Naive thymus-derived CD4-positive, alpha-beta T cell (primary cell): ENCODE measurements at regions not wholly inside any gene's neighbourhood (a gene's known extent, or its start where the extent isn't known, plus 50 kb on each side); places are given as distances from the start of the nearest gene placed in this dataset.

ENCODE experiments used
- ATAC-seq: fragments of 150-1000 bp; cut with Tn5 transposase; 2 replicates; pipeline ENCODE4 v1.10.0; 2021; ENCODE audit warnings: mild to moderate bottlenecking, moderate library complexity
- CTCF ChIA-PET: fragments of 350-600 bp; sonication (Branson Sonifier 250); formaldehyde crosslinking; loops from one replicate; lab custom pipeline; 2021; ENCODE audit warnings: antibody characterized with exemption; lab: Charles Lee
- POLR2A ChIA-PET: fragments of 350-600 bp; sonication (Branson Sonifier 250); formaldehyde crosslinking; loops from one replicate; lab custom pipeline; 2021; ENCODE audit warnings: antibody characterized with exemption, inconsistent platforms; lab: Charles Lee
- DNase-seq, 9 donors: peaks; one replicate each; pipeline versions ENCODE4 v3.0.0 to v3.0.0-alpha.2; 2020 to 2022; ENCODE audit warnings: mixed read lengths in 1 of 9
- H3K27ac ChIP-seq: one replicate; pipeline ENCODE4 v1.7.0; 2013; ENCODE audit warnings: mild to moderate bottlenecking, low read depth, low read length, moderate library complexity
- H3K27me3 ChIP-seq, 2 donors: one replicate each; pipeline ENCODE4 v1.7.0; 2013; ENCODE audit warnings: low read length in 2 of 2, mild to moderate bottlenecking in 2 of 2, moderate library complexity in 2 of 2; ENCODE audit not compliant: control insufficient read depth in 2 of 2, insufficient read depth in 2 of 2
- H3K36me3 ChIP-seq, 3 experiments: 1 replicate in 2 of 3; 2 replicates in 1 of 3; pipeline ENCODE4 v1.7.0; 2013; ENCODE audit warnings: low read length in 3 of 3, mild to moderate bottlenecking in 3 of 3, moderate library complexity in 1 of 3; ENCODE audit not compliant: insufficient read depth in 3 of 3, control insufficient read depth in 2 of 3
- H3K4me1 ChIP-seq, 2 donors: one replicate each; pipeline ENCODE4 v1.7.0; 2013; ENCODE audit warnings: low read length in 2 of 2, mild to moderate bottlenecking in 2 of 2, moderate library complexity in 1 of 2; ENCODE audit not compliant: control insufficient read depth in 2 of 2, insufficient read depth in 2 of 2
- H3K4me3 ChIP-seq: 2 replicates; pipeline ENCODE4 v1.7.0; 2013; ENCODE audit warnings: mild to moderate bottlenecking, low read length
- H3K9me3 ChIP-seq, 3 experiments: 1 replicate in 2 of 3; 2 replicates in 1 of 3; pipeline ENCODE4 v1.7.0; 2013; ENCODE audit warnings: low read length in 3 of 3; ENCODE audit not compliant: control insufficient read depth in 2 of 3
- H3K27ac Mint-ChIP-seq, 9 donors: one replicate each; pipeline ENCODE4 v1.8.0; 2020 to 2022; ENCODE audit warnings: mixed read lengths in 9 of 9, mild to moderate bottlenecking in 8 of 9, moderate library complexity in 5 of 9, inconsistent platforms in 2 of 9
- H3K27me3 Mint-ChIP-seq, 5 donors: one replicate each; pipeline ENCODE4 v1.8.0; 2021 to 2022; ENCODE audit warnings: mixed read lengths in 5 of 5, mild to moderate bottlenecking in 1 of 5
- H3K36me3 Mint-ChIP-seq, 5 donors: one replicate each; pipeline ENCODE4 v1.8.0; 2020 to 2022; ENCODE audit warnings: mixed read lengths in 5 of 5, mild to moderate bottlenecking in 3 of 5, inconsistent platforms in 1 of 5
- H3K4me1 Mint-ChIP-seq, 7 donors: one replicate each; pipeline ENCODE4 v1.8.0; 2020 to 2022; ENCODE audit warnings: mixed read lengths in 7 of 7, mild to moderate bottlenecking in 3 of 7, inconsistent platforms in 1 of 7
- H3K4me3 Mint-ChIP-seq, 10 donors: one replicate each; pipeline ENCODE4 v1.8.0; 2020 to 2022; ENCODE audit warnings: mild to moderate bottlenecking in 10 of 10, mixed read lengths in 10 of 10, moderate library complexity in 6 of 10, inconsistent platforms in 2 of 10
- H3K9me3 Mint-ChIP-seq, 11 donors: one replicate each; pipeline ENCODE4 v1.8.0; 2020 to 2022; ENCODE audit warnings: mixed read lengths in 11 of 11, mild to moderate bottlenecking in 4 of 11, inconsistent platforms in 1 of 11, moderate library complexity in 1 of 11
- intact Hi-C, 2 donors: fragments of 100-400 bp; cut with micrococcal nuclease; formaldehyde crosslinking; loops; one replicate each; pipeline ENCODE4 v1.15.1; 2023

DNA sequence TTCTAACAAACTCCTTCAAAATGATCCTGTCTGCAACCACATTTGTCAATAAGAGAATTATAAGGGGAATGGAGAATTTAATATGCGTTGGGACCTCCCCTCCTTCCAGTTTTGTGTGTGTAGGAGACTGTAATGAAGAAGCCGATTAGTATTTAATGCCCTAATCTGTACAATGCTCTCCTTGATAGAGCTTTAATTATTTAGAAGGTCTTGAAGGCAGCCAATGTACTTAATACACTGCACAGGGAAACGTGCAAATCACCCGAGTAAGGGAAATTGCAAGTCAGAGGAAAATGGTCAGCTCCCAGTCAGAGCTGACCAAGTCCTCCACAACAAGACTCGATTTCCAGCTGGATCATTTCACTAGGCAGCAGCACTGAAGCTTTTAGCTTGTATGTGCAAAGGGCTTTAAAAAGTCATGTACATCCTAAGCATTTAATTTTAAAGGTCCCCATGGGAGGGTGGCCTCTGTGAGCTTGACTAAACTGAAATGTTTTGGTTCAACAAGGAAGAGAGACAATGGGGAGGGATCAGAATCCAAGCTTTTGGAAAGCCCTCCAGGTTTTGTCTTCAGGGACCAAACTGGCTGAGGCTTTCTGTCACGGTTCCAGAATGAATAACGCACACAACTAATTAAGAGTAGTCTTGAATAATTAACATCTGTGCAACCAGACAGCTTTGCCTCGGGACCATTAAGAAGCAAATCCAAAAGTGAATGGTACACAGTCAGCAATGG, 159.8 kb upstream of the MITF start:
- intact Hi-C loops, result no loop called here
- DNase-seq, result no peak
- H3K4me3 ChIP-seq, result no peak overlapping the region
- peaks cover 0 to 16% (median 10%) of the 10 kb centered on the region in 5 donors for H3K27me3 Mint-ChIP-seq
- peaks cover 0 to 16% (median 6%) of the 10 kb centered on the region in 11 donors for H3K9me3 Mint-ChIP-seq
- H3K27ac ChIP-seq, result no peak overlapping the region
- H3K4me1 Mint-ChIP-seq, result no peaks in the 10 kb centered on the region
- H3K27ac Mint-ChIP-seq, result no peak overlapping the region
- H3K36me3 ChIP-seq, result no peaks in the 10 kb centered on the region
- ChIA-PET CTCF (no interaction called here), POLR2A (no interaction called here)
- no peak overlapping the region for H3K4me3 Mint-ChIP-seq
- no peaks in the 10 kb centered on the region for H3K27me3 ChIP-seq
- H3K9me3 ChIP-seq, result no peaks in the 10 kb centered on the region
- ATAC-seq, result no peak
- no peaks in the 10 kb centered on the region for H3K4me1 ChIP-seq
- no peaks in the 10 kb centered on the region for H3K36me3 Mint-ChIP-seq

DNA sequence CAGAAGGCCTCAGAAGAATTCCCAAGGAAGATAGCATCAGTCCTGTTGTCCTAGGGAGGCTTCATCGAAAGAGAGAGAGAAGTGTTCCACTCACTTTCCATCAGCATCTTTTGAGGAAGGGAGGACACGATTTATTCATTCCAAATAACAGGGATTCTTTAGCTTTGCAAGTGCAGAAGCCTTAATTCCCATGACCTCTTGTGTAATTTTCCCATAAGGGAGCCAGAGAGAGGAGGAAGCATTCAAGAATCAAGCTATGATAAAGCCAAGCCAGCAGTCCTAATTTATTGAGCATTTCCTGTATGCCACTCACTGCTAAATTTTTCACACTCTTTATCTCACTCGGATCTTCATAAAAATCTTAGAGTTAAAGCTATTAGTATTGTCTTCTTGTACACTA, 169.7 kb upstream of the MITF start:
- H3K4me3 ChIP-seq, result no peak overlapping the region
- ChIA-PET CTCF (no interaction called here), POLR2A (no interaction called here)
- no peaks in the 10 kb centered on the region for H3K9me3 ChIP-seq
- peaks cover 0 to 3% (median 0%) of the 10 kb centered on the region in 7 donors for H3K4me1 Mint-ChIP-seq
- DNase-seq (no peak), ATAC-seq (no peak)
- no peaks in the 10 kb centered on the region for H3K27me3 ChIP-seq
- peaks cover 0 to 16% (median 6%) of the 10 kb centered on the region in 11 donors for H3K9me3 Mint-ChIP-seq
- H3K4me1 ChIP-seq, result no peaks in the 10 kb centered on the region
- no peaks in the 10 kb centered on the region for H3K36me3 ChIP-seq
- H3K27ac Mint-ChIP-seq, result no peak overlapping the region
- intact Hi-C loops, result no loop called here
- peaks cover 0 to 6% (median 0%) of the 10 kb centered on the region in 5 donors for H3K36me3 Mint-ChIP-seq
- H3K27ac ChIP-seq, result no peak overlapping the region
- no peak overlapping the region for H3K4me3 Mint-ChIP-seq
- H3K27me3 Mint-ChIP-seq, result peaks cover 0 to 23% (median 8%) of the 10 kb centered on the region in 5 donors

DNA sequence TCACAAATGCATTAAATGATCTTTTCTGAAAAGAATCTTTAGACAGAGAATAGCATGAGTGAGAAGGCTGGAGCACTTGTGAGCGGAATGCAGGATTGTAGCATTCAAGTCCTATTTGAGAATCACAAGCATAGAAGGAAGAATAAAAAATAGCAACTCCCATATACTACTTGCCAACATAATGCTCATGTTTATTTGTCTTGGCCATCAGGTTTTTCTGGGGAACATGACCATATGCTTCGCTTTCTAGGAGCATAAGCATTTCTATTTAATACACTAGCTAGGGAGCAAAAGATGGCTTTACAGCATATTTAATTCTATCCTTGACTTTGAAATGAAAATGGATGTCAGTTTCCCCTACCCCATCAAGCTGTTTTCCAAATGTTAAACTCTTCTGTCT, 170.3 kb upstream of the MITF start:
- no peak for ATAC-seq
- Mint-ChIP-seq H3K36me3 (peaks cover 0 to 6% (median 0%) of the 10 kb centered on the region in 5 donors), H3K9me3 (peaks cover 1 to 16% (median 6%) of the 10 kb centered on the region in 11 donors), H3K27me3 (peaks cover 0 to 23% (median 8%) of the 10 kb centered on the region in 5 donors), H3K27ac (no peak overlapping the region), H3K4me3 (no peak overlapping the region), H3K4me1 (peaks cover 0 to 3% (median 0%) of the 10 kb centered on the region in 7 donors)
- H3K27ac ChIP-seq, result no peak overlapping the region
- intact Hi-C loops, result no loop called here
- POLR2A ChIA-PET, result no interaction called here
- CTCF ChIA-PET, result no interaction called here
- no peak overlapping the region for H3K4me3 ChIP-seq
- no peaks in the 10 kb centered on the region for H3K36me3 ChIP-seq
- H3K4me1 ChIP-seq, result no peaks in the 10 kb centered on the region
- DNase-seq, result no peak
- H3K27me3 ChIP-seq, result no peaks in the 10 kb centered on the region
- H3K9me3 ChIP-seq, result no peaks in the 10 kb centered on the region

GRCh38 chr3:69568458-69568857, 170.8 kb upstream of the MITF start:
- POLR2A ChIA-PET, result no interaction called here
- Mint-ChIP-seq H3K4me3 (no peak overlapping the region), H3K27me3 (peaks cover 0 to 23% (median 8%) of the 10 kb centered on the region in 5 donors)

GRCh38 chr3:69567710-69568052, 171.6 kb upstream of the MITF start:
- ChIA-PET POLR2A (no interaction called here), CTCF (no interaction called here)
- Histone ChIP-seq H3K9me3 (no peaks in the 10 kb centered on the region), H3K36me3 (no peaks in the 10 kb centered on the region), H3K4me1 (no peaks in the 10 kb centered on the region), H3K4me3 (no peak overlapping the region), H3K27me3 (no peaks in the 10 kb centered on the region), H3K27ac (no peak overlapping the region)
- DNase-seq (no peak), ATAC-seq (no peak)
- no peak overlapping the region for H3K27ac Mint-ChIP-seq
- H3K9me3 Mint-ChIP-seq, result peaks cover 1 to 16% (median 6%) of the 10 kb centered on the region in 11 donors
- peaks cover 0 to 3% (median 0%) of the 10 kb centered on the region in 7 donors for H3K4me1 Mint-ChIP-seq
- peaks cover 0 to 23% (median 8%) of the 10 kb centered on the region in 5 donors for H3K27me3 Mint-ChIP-seq
- peaks cover 0 to 6% (median 0%) of the 10 kb centered on the region in 5 donors for H3K36me3 Mint-ChIP-seq
- no peak overlapping the region for H3K4me3 Mint-ChIP-seq
- intact Hi-C loops, result no loop called here

More at GRCh38 chr3:69568458-69568857, 170.8 kb upstream of the MITF start:
- peaks cover 0 to 3% (median 0%) of the 10 kb centered on the region in 7 donors for H3K4me1 Mint-ChIP-seq
- Histone ChIP-seq H3K27me3 (no peaks in the 10 kb centered on the region), H3K4me1 (no peaks in the 10 kb centered on the region), H3K36me3 (no peaks in the 10 kb centered on the region), H3K27ac (no peak overlapping the region), H3K4me3 (no peak overlapping the region), H3K9me3 (no peaks in the 10 kb centered on the region)
- peaks cover 1 to 16% (median 6%) of the 10 kb centered on the region in 11 donors for H3K9me3 Mint-ChIP-seq
- no peak overlapping the region for H3K27ac Mint-ChIP-seq
- H3K36me3 Mint-ChIP-seq, result peaks cover 0 to 6% (median 0%) of the 10 kb centered on the region in 5 donors
- intact Hi-C loops, result no loop called here
- CTCF ChIA-PET, result no interaction called here
- DNase-seq (no peak), ATAC-seq (no peak)

DNA sequence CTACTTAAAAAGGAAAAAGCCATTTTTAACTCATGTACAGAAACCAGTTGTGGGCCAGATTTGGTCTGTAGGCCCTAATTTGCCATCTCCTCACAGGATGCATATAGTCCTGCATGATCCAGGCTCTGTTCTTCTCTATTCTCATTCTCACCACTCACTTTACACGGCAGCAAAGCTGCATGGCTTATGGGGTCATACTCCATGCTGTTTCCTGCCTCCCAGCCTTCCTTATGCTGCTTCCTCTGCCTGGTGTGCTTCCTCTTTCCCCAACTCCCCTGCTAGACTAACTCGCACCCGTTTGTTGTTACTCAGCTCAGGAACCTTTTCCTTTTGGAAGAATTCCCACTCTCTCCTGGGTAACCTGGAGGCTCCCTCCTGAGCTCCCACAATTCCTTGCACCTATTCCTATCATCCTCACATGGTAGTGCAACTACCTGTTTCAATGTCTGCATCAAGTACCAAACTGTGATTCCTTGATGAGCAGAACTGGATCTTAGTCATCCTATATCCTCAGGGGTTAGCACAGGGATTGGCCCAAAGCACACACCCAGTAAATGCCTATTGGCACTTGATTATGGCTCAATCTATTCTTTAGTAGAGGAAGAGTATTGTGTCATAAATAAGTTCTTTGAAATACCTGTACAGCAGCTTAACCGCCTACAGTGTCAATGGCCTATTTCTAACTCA, 172.1 kb upstream of the MITF start:
- CTCF ChIA-PET, result no interaction called here
- H3K9me3 Mint-ChIP-seq, result peaks cover 1 to 16% (median 6%) of the 10 kb centered on the region in 11 donors
- Histone ChIP-seq H3K27me3 (no peaks in the 10 kb centered on the region), H3K4me3 (no peak overlapping the region), H3K36me3 (no peaks in the 10 kb centered on the region), H3K27ac (no peak overlapping the region), H3K4me1 (no peaks in the 10 kb centered on the region), H3K9me3 (no peaks in the 10 kb centered on the region)
- DNase-seq (no peak), ATAC-seq (no peak)
- intact Hi-C loops, result no loop called here
- H3K27me3 Mint-ChIP-seq, result peaks cover 0 to 23% (median 8%) of the 10 kb centered on the region in 5 donors
- no peak overlapping the region for H3K27ac Mint-ChIP-seq
- peaks cover 0 to 3% (median 0%) of the 10 kb centered on the region in 7 donors for H3K4me1 Mint-ChIP-seq
- POLR2A ChIA-PET, result no interaction called here
- H3K4me3 Mint-ChIP-seq, result peak overlapping the region in 1 of 10 donors; percentile 1
- peaks cover 0 to 6% (median 0%) of the 10 kb centered on the region in 5 donors for H3K36me3 Mint-ChIP-seq
